ENCODE measurements at regions not wholly inside any gene's neighbourhood (a gene's known extent, or its start where the extent isn't known, plus 50 kb on each side); places are given as distances from the start of the nearest gene placed in this dataset.

GRCh38 chr12:13463189-13463588, 266.7 kb downstream of the EMP1 start:
- Histone ChIP-seq H3K27me3 (replicated peaks; ENCODE audit: control insufficient read depth, insufficient read depth, low read length) (no peaks in the 10 kb centered on the region), H3K4me3 (replicated peaks; ENCODE audit: low read depth, low read length) (no peak overlapping the region), H3K36me3 (ENCODE audit: control insufficient read depth, insufficient read depth, low read length) (no peaks in the 10 kb centered on the region)
- DNase-seq (ENCODE audit: extremely low read depth, insufficient read length), result no peak
- no peak for TF ChIP-seq CTCF (IDR thresholded peaks at IDR 0.05; ENCODE audit: insufficient read depth, low read length, poor library complexity, severe bottlenecking)

GRCh38 chr12:13462450-13462849, 265.9 kb downstream of the EMP1 start:
- TF ChIP-seq CTCF (IDR thresholded peaks at IDR 0.05; ENCODE audit: insufficient read depth, low read length, poor library complexity, severe bottlenecking), result no peak
- H3K4me3 ChIP-seq (replicated peaks; ENCODE audit: low read depth, low read length), result no peak overlapping the region
- H3K27me3 ChIP-seq (replicated peaks; ENCODE audit: control insufficient read depth, insufficient read depth, low read length), result no peaks in the 10 kb centered on the region
- H3K36me3 ChIP-seq (ENCODE audit: control insufficient read depth, insufficient read depth, low read length), result no peaks in the 10 kb centered on the region
- no peak for DNase-seq (ENCODE audit: extremely low read depth, insufficient read length)

GRCh38 chr12:13455778-13456144, 259.2 kb downstream of the EMP1 start:
- TF ChIP-seq CTCF (IDR thresholded peaks at IDR 0.05; ENCODE audit: insufficient read depth, low read length, poor library complexity, severe bottlenecking), result no peak
- Histone ChIP-seq H3K36me3 (ENCODE audit: control insufficient read depth, insufficient read depth, low read length) (no peaks in the 10 kb centered on the region), H3K27me3 (replicated peaks; ENCODE audit: control insufficient read depth, insufficient read depth, low read length) (no peaks in the 10 kb centered on the region), H3K4me3 (replicated peaks; ENCODE audit: low read depth, low read length) (no peak overlapping the region)
- DNase-seq (ENCODE audit: extremely low read depth, insufficient read length), result no peak

- H3K27me3 ChIP-seq (replicated peaks; ENCODE audit: control insufficient read depth, insufficient read depth, low read length), result no peaks in the 10 kb centered on the region
- TF ChIP-seq CTCF (IDR thresholded peaks at IDR 0.05; ENCODE audit: insufficient read depth, low read length, poor library complexity, severe bottlenecking), result no peak
- no peaks in the 10 kb centered on the region for H3K36me3 ChIP-seq (ENCODE audit: control insufficient read depth, insufficient read depth, low read length)
- no peak for DNase-seq (ENCODE audit: extremely low read depth, insufficient read length)
- H3K4me3 ChIP-seq (replicated peaks; ENCODE audit: low read depth, low read length), result no peak overlapping the region
Observed at GRCh38 chr12:13454991-13455777, 258.7 kb downstream of the EMP1 start.

GRCh38 chr12:13452955-13453570, 256.5 kb downstream of the EMP1 start:
- TF ChIP-seq CTCF (IDR thresholded peaks at IDR 0.05; ENCODE audit: insufficient read depth, low read length, poor library complexity, severe bottlenecking), result no peak

More at GRCh38 chr12:13452955-13453570, 256.5 kb downstream of the EMP1 start:
- DNase-seq (ENCODE audit: extremely low read depth, insufficient read length), result no peak
- H3K36me3 ChIP-seq (ENCODE audit: control insufficient read depth, insufficient read depth, low read length), result no peaks in the 10 kb centered on the region
- H3K4me3 ChIP-seq (replicated peaks; ENCODE audit: low read depth, low read length), result no peak overlapping the region
- no peaks in the 10 kb centered on the region for H3K27me3 ChIP-seq (replicated peaks; ENCODE audit: control insufficient read depth, insufficient read depth, low read length)

Measured in GM06990 (cell line).